ENCODE measurements at regions not wholly inside any gene's neighbourhood (a gene's known extent, or its start where the extent isn't known, plus 50 kb on each side); places are given as distances from the start of the nearest gene placed in this dataset.
"Not testable (repeated sequence)": the region's sequence is repeated elsewhere in the genome, so short reads cannot be mapped to it uniquely, and the experiment has no call there.

GRCh38 chr3:27613846-27614500, 108.2 kb downstream of the EOMES start:
- no peak overlapping the region for H3K4me3 ChIP-seq (ENCODE audit: low read depth, low read length)
- no peaks in the 10 kb centered on the region for H3K27me3 ChIP-seq
- no peaks in the 10 kb centered on the region for H3K36me3 ChIP-seq
- no peak for TF ChIP-seq CTCF (IDR thresholded peaks at IDR 0.05; ENCODE audit: low read depth, low read length)
- DNase-seq, result no peak
- no peaks in the 10 kb centered on the region for H3K9me3 ChIP-seq
- H3K4me1 ChIP-seq, result no peaks in the 10 kb centered on the region

- no peak overlapping the region for H3K4me3 ChIP-seq (ENCODE audit: low read depth, low read length)
- no peaks in the 10 kb centered on the region for H3K9me3 ChIP-seq
- H3K27me3 ChIP-seq, result no peaks in the 10 kb centered on the region
- no peaks in the 10 kb centered on the region for H3K36me3 ChIP-seq
- no peak for TF ChIP-seq CTCF (IDR thresholded peaks at IDR 0.05; ENCODE audit: low read depth, low read length)
- no peak for DNase-seq
- no peaks in the 10 kb centered on the region for H3K4me1 ChIP-seq
Observed at GRCh38 chr3:27610800-27611525, 111.2 kb downstream of the EOMES start.

GRCh38 chr3:27607370-27607769, 114.8 kb downstream of the EOMES start:
- Histone ChIP-seq H3K27me3 (no peaks in the 10 kb centered on the region), H3K9me3 (no peaks in the 10 kb centered on the region), H3K36me3 (no peaks in the 10 kb centered on the region), H3K4me1 (no peaks in the 10 kb centered on the region), H3K4me3 (ENCODE audit: low read depth, low read length) (no peak overlapping the region)
- no peak for DNase-seq
- TF ChIP-seq CTCF (IDR thresholded peaks at IDR 0.05; ENCODE audit: low read depth, low read length), result no peak

- Histone ChIP-seq H3K36me3 (no peaks in the 10 kb centered on the region), H3K4me1 (no peaks in the 10 kb centered on the region), H3K9me3 (no peaks in the 10 kb centered on the region), H3K27me3 (no peaks in the 10 kb centered on the region), H3K4me3 (ENCODE audit: low read depth, low read length) (no peak overlapping the region)
- DNase-seq, result no peak
- no peak for TF ChIP-seq CTCF (IDR thresholded peaks at IDR 0.05; ENCODE audit: low read depth, low read length)
Observed at GRCh38 chr3:27606537-27606936, 115.6 kb downstream of the EOMES start.

- DNase-seq; H3K4me3 ChIP-seq (ENCODE audit: low read depth, low read length); H3K4me1 ChIP-seq: not testable (repeated sequence)
Observed at GRCh38 chr3:27601311-27601710, 117.1 kb upstream of the SLC4A7 start.

GRCh38 chr3:27599741-27600140, 115.6 kb upstream of the SLC4A7 start:
- not testable (repeated sequence) for H3K36me3 ChIP-seq; H3K4me3 ChIP-seq (ENCODE audit: low read depth, low read length); H3K4me1 ChIP-seq; H3K27me3 ChIP-seq; H3K9me3 ChIP-seq; DNase-seq

More at GRCh38 chr3:27601311-27601710, 117.1 kb upstream of the SLC4A7 start:
- not testable (repeated sequence) for H3K36me3 ChIP-seq, H3K9me3 ChIP-seq, H3K27me3 ChIP-seq

DNA sequence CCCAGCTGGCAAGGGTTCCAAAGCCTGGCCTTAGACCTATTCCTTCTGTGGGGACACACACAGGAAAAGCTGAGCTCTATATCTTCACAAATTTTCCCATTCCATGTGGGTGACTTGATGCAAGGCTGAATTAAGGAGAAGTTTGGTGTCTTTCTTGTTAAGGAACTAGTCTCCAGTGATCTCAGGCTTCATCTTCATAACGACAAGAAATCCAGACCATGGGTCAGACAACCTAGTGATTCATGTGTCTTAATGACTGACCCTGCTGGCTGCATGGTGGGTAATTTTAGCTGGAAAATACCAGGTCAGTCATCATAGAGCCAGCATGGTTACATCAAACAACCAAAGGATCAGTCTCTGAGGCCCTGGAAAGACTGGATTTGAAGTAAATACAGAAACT, 112.7 kb upstream of the SLC4A7 start:
- no peak for DNase-seq
- no peak for TF ChIP-seq CTCF (IDR thresholded peaks at IDR 0.05; ENCODE audit: low read depth, low read length)
- Histone ChIP-seq H3K27me3 (no peaks in the 10 kb centered on the region), H3K4me3 (ENCODE audit: low read depth, low read length) (no peak overlapping the region), H3K36me3 (no peaks in the 10 kb centered on the region), H3K9me3 (no peaks in the 10 kb centered on the region), H3K4me1 (no peaks in the 10 kb centered on the region; the same call in 1 of the 2 replicates)
